NCI-H2196 treated with DMSO at 0.1 percent for 48 hours (cell line): ENCODE measurements at regions not wholly inside any gene's neighbourhood (a gene's known extent, or its start where the extent isn't known, plus 50 kb on each side); places are given as distances from the start of the nearest gene placed in this dataset.
"Not testable (repeated sequence)": the region's sequence is repeated elsewhere in the genome, so short reads cannot be mapped to it uniquely, and the experiment has no call there.

Experiments
- DNase-seq: peaks from one replicate; lab custom pipeline; 2025; ENCODE audit not compliant: unreplicated experiment; lab: John Stamatoyannopoulos, UW

DNA sequence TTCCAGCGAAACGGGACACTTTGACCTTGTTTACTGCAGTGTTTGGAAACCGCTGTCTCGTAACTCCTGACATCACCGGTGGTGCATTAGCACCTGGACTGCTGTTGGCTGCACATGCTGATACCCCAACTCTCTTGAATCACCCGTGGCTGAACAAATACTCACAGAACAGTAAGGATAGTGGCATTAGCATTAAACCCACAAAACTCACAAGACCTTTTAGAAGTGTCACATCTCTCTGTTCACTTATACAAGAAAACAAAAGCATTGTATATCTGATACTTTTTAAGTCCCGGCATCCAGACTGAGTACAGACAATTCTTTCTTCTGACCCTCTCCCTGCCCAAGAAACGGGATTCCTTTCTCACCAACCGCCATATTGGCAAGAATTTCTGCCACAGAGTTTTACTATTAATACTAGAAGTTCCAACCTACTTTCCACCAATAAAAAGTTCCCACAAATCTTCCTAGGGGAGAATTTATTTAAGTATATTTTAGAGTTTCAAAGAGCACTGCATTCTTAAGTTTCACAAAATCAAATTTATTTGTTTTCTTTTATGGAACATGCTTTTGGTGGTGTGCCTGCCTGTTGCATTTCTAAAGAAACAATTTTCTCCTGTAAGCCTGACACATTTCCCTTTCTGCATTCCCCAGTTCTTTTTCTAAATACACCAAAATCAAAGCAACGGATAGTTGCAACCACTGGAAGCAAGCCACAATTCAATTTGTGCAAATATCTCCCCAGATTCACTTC is 208.4 kb upstream of the KLF14 start:
- no peak for DNase-seq

DNA sequence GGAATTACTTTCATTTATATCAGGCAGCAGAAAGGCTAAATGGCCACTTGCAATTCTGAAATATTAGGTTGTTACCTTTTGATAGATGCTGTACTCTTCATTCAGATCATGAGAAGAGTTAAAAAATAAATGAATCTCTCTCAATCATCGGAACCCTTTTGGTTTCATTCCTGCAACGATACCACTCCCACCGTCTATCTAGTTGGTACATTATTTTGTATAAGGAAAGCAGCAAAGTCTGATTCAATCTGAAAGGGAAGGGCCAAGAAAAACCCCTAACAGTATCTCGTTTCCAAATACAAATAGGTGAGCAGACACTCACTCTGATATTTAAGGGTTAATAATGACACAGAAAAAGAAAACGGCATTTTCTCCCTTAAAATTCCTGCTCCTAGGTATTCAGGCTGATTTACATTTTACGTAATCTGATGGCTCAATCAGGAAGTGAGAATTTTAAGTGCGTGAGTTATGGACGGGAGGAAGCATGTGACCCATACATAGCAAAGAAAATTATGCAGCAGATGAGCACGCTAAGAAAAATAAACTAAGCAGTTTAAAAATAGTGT is 209.4 kb upstream of the KLF14 start:
- no peak for DNase-seq

DNA sequence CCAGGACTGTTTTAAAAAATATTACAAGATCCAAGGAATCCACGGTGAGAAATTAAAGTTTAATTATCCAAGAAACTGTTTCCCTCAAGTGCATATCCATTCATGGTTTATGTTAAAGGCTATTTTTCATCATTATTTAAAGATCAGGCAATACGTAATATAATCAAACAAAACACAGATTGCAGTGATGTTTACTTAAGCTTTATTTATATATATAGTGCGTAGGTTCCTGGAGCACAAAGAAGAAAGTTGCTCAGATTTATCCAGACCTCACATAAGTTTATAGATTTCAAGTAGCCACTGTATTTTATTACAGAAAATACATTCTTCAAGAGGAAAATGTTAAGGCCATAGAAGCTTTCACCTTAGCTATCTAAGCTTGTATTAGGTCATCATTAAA is 210.0 kb upstream of the KLF14 start:
- no peak for DNase-seq

DNA sequence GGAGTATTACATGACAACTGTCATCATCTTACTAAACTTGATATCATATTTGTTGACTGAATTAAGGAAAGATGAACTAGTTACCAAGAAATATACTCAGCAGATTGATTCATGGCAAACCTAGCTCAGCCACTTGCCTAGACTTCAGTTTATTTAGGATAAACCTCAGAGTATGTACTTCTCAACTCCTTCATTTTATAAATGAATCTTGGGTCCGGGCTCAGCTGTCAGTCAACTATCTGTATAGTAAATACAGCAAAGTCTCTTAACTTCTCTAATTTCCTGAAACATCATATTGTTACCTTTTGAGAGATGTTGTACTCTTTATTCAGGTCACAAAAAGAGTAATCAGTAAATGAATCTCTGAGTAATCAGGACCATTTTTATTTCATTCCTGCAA is 211.0 kb upstream of the KLF14 start:
- no peak for DNase-seq

DNA sequence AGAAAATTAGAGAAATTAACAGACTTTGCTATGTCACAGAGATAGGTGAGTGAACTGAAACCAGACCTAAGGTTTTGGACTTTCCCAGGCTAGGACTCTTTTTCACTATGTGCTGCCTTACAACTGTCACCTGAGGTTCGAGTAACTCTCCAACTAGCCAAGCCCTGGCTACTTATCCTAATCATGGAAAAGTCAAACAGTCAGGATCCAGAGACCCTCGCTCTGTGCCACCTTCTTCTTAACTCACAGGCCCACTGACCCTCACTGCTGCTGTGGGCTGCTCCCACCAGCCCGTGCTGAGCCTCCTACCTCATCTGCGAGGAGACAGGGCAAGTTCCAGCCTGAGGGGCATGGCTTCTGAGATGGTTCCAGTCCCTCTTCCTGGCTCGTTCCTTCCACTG is 211.4 kb upstream of the KLF14 start:
- no peak for DNase-seq

DNA sequence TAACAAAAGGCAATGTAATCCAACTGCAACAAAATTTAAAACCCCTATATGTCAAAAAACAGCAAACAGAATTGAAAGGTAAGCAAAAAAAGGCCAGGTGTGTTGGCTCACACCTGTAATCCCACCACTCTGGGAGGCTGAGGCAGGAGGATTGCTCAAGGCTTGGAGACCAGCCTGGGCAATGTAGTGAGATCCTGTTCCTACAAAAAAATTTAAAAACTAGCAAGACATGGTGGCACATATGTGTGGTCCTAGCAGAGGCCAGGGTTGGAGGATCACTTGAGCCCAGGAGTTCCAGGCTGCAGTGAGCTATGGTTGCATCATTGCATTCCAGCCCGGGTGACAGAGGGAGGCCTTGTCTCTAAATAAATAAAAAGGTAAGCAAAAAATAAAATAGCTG is 212.1 kb upstream of the KLF14 start:
- no peak for DNase-seq

DNA sequence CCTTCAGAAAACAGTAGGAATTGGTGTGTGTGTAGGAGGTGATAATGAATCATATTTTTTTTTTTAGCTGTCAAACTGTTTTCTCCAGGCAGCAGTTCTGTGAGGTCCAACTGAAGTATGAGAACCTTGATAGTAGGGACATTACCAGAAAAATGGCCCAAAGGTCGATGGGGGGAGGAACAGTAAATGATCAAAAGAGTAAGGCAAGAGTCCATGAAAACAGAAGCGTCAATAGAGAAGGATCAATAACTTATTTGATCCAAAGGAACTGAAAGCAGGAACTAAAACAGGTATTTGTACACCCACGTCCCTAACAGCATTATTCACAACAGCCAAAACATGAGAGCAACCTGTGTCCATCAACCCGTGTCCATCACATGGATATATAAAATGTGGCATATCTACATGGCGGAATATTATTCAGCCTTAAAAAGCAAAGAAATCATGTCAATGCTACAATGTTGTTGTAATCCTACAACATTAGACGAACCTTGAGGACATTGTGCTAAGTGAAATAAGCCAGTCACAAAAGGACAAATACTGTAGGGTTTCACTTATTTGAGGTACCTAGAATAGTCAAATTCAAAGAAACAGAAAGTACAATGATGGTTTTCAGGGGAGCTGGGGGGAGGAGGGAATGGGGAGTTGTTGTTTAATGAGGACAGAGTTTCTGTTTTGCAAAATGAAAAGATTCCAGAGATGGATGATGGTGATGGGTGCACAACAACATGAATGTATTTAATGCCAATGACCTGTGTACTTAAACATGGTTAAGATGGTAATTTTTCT is 214.0 kb upstream of the KLF14 start:
- no peak for DNase-seq

DNA sequence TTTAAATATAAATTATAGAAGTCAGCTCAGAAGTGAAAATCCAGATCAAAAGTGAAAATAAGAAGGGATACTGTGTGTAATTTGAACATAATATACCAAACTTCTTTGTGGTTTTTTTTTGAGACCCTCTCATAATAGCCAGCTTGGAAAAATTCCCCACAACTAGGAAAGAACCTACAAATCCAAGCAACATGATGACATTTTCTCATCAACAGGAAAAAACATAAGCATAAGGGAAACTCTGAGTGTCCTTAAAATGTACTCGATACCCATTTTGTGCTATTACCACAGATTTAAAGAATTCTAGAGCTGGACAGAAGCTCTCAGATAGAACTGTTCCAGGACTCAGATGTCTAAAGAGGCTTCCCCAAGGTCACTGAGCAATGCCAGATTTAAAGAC is 214.8 kb upstream of the KLF14 start:
- no peak for DNase-seq

DNA sequence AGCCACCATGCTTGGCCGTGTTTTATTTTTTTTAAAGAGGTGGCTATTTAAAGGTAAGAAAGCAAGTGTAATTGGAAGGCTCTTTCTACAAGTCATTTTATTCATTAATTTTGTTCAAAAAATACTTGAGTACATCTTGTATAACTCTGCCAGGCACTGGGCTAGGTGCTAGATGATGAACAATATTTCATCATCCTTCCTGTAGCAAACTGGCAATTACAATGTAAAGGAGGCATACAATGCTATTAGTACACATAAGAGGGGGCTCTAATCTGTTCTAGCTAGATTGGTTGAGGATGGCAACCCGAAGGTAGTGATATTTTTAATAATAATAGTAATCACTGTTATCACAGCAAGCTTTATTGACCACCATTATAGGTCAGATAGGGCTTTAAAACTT is 215.5 kb upstream of the KLF14 start:
- no peak for DNase-seq

DNA sequence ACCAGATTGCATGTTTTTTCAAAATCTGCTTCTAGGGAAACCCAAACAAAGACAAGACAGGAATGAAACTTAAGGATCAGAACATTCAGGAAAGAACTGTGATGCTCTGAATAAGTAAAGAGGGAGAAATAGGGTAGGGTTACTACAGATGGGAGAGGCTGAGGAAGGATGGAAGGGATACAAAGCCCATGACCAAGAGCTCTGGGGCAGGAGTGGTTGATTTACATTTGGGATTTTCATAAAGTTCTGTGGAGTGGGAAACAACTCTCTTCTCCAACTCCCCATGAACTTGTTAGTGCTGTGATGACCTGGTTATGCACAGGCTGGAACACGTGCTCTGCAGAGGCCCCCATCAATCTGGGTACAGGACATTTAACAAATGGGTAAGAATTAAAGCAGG is 216.0 kb upstream of the KLF14 start:
- no peak for DNase-seq

DNA sequence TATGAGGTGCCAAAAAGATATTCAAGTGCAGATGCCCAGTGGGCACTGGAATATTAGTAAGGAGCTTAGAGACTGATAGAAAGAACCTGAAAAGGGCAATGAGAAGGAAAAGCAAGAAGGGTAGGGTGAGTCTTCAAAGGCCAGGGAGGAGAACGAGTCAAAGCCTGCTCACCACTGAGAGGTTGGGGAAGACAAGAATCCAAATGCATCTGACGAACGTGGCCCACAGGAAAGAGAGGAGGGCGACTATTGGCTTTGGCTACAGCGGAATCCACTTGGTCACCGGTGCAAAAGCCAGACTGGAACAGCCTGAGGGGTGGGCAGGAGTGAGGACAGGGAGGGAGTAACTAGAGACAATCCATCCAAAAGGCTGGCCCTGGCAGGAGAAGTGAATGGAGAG is 216.7 kb upstream of the KLF14 start:
- DNase-seq: no peak

DNA sequence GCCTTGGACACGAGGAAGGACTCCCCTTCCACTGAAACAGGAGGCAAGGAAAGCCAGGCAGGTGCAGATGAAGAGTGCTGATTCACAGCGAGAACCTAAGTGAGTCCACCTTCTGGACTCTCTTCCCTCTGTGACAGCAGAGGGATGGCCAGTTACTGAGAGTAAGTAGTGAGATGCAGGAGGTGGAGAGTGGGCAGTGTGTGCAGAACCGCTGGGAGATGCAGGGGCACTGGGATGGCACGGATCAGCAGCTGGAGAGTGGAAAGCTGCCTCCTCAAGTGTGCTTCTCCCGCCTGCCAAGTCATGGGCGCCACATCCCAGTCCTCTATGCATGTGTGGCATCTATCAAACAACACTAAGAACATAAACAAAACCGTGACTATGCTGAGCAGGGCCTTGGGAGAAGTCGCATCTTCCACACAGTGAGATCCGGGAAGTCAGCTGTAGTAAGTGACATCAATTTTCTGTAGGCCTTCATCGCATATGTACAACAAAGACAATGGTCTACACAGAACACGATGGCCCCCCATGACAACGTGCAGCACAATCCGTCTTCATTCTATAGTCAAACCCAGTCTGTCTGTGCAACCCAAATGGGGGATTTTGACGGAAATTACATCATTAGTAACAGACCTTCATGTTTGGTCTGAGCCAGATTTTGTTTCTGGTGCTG is 217.4 kb upstream of the KLF14 start:
- DNase-seq: no peak

DNA sequence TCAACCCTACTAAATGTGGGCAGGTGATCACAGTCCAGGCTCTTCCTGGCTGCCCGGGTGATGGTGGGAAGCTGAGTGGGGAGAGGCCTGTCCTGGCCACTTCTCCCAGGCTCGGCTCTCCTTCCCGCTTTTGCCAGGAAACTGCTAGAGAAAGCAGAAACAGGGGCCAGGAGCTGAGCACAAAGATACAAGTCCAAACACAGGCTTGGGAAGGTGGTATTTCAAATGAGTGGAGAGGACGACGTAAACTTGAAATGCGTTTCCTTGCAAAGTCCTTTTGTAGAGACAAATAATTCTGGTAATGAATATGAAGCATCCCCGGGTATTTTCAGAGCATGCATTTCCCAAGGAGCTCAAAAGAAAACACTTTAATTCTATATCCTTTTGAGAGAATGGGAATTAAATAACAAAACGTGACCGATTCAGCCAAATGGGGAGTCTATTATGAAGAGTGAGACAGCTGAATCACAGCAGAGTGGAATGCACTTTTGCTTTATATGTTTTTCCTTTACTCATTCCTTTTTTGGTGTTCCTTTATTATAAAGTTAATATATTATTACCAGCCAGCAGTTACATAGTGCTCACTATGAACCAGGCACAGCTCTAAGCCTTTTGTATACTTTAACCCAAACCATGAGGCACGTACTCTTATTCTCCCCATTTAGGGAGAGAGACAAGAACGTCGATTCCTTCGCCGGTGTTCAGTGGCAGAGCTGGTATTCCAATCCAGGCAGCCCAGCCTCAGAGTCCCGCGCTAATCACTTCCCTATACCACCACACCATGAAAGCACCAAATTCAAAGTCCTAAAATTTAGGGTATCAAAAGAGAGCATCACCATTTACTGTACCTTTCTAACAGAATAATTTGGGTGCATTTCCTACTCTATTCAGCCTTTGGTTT is 218.2 kb upstream of the KLF14 start:
- DNase-seq: no peak

DNA sequence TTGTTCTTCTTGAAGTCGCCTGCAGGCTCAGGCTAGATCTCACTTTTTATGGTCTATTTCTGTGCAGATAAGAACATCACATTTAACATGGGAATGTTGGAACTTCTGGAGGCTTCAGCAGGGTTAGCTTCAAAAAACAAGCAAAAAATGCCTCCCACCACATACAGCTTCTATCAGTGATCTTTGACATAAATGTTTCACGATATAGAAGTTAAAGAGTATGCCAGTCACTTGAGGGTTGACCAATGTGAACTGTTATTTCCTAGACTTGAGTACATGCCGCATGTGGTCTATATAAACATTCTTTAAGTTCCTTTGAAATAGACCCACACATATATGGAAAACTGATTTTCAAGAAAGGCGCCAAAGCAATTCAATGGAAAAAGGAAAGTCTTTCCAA is 219.2 kb upstream of the KLF14 start:
- no peak for DNase-seq

DNA sequence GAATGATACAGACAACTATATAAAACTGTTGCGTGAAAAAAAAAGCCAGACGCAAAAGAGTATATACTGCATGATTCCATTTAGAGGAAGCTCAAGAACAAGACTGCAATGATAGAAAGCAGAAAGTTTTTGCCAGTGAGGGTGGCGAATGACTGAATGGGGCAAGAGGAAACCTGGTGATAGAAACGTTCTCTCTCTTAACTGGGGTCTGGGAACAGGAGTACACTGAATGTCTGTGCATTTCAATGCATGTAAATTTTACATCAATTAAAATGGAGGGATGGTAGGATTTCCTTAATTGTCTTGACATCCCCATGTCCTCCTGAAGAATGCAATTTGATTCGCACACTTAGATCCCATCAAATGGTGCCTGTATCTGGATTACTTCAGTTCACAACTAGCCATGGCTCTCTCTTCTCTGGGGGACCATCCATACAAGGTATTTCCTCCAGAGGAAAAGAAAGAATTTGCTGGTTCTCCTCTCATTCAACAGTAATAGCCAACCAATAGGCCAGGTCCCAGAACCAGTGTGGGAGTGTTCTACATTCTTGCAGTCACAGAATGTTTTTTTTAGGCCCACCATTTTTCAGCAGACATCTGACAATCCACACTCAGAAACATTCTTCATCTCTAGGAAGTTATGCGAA is 221.0 kb upstream of the KLF14 start:
- no peak for DNase-seq

DNA sequence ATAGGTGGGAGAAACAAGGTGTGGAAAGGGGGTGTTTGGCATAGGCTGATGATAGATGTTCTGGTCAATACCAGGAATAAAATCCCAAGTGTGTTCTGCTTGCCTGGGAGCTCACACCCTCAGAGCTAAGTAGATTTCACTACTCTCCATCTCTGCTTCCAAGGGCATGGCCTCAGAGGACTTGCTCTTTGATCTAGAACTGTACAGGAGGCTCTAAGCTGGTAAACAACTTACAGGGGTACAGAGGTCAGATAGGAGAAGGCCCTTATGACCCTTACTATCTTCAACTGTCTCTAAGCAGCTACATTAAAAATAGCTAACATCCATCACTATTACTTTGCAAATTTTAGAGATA is 221.5 kb upstream of the KLF14 start:
- DNase-seq: no peak

DNA sequence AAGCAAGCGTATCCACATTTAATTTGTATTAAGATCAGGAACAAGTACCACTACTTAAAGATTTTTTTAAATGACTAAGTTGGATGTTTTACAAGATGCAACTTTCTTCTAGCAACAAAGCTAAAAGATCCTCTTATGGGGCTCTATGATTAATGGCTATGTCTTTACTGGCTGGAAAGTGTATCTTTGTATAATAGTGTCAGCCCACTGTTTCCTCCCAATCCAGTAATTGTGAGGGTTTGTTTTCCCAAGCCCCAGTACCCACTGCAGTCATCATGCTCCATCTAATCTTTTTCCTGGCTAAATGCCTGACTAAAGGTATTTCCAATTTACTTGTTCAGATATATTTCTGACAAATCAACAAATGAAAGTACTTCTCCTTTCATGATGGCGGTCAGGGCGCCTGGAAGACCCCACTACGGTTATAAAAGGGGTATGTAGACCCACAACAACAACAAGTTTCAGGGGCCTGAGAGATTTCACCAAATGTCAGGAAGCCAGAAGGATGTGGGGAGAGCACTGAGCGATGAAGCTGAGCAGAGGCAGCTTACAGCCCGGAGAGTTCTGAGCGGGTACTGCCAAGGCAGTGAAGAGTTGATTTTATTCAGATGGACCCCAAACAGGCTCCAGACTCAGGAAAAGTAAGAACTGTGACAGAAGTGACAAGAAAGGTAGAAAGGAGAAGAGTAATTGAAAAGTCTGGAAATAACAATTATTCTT is 222.6 kb upstream of the KLF14 start:
- DNase-seq: no peak

DNA sequence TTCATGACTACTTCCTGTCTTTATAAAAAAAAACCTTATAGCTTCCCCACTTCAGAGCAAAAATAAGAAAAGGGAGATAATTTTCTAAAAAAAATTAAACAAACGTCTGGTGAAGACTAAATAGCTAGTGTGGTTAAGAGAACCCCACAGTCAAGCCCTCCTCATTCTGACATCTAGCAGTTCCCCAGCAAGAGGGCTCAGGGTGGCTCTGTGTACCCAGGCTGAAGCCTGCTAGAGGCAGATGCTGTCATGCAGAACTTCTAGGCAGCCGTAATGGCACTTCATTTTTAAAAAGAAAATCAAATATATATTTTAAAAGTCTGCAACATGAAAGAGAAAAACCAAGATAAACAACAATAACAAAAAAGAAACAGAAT is 223.1 kb upstream of the KLF14 start:
- no peak for DNase-seq

DNA sequence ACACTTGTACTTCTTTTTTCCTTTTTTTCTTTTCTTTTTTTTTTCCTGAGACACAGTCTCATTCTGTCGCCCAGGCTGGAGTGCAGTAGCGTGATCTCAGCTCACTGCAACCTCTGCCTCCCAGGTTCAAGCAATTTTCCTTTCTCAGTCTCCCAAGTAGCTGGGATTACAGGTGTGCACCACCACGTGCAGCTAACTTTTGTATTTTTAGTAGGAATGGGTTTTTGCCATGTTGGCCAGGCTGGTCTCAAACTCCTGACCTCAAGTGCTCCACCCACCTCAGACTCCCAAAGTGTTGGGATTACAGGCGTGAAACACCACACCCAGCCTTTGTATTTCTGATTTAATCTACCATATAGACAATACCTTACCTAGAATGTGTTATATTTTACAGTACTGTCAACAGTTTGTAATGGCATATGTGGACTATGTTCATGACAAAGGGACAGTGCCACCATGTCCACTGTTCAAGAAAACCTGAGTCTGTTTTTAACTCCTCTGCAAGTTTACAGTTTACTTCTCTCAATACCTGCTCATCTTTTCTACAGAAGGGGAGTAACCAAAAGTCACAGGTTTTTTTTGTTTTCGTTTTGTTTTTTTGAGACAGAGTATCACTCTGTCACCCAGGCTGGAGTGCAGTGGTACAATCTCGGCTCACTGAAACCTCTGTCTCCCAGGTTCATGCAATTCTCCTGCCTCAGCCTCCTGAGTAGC is 223.9 kb upstream of the KLF14 start:
- DNase-seq: not testable (repeated sequence)
